ENCODE measurements at regions not wholly inside any gene's neighbourhood (a gene's known extent, or its start where the extent isn't known, plus 50 kb on each side); places are given as distances from the start of the nearest gene placed in this dataset.

- Histone ChIP-seq H3K9ac (ENCODE audit: low read length) (no peak overlapping the region), H3K27me3 (ENCODE audit: insufficient read depth, low read length) (no peaks in the 10 kb centered on the region), H3F3A (ENCODE audit: insufficient read depth, low read length) (no peaks in the 10 kb centered on the region), H3K9me2 (ENCODE audit: low read depth, low read length) (no peaks in the 10 kb centered on the region), H3K79me2 (ENCODE audit: insufficient read depth, low read length) (no peaks in the 10 kb centered on the region), H3K4me1 (ENCODE audit: insufficient read depth, low read length, severe bottlenecking) (no peaks in the 10 kb centered on the region), H3K9me3 (ENCODE audit: low read length) (no peaks in the 10 kb centered on the region), H2AFZ (ENCODE audit: low read length) (no peak overlapping the region), H3K27ac (ENCODE audit: low read depth, low read length, poor library complexity, severe bottlenecking) (no peak overlapping the region), H3K4me3 (ENCODE audit: low read depth, low read length, poor library complexity, severe bottlenecking) (no peak overlapping the region), H4K20me1 (ENCODE audit: insufficient read depth, low read length) (no peaks in the 10 kb centered on the region), H3K4me2 (ENCODE audit: low read length) (no peak overlapping the region), H3K36me3 (ENCODE audit: insufficient read depth, low read length) (no peaks in the 10 kb centered on the region)
- TF ChIP-seq, protein P1, sequence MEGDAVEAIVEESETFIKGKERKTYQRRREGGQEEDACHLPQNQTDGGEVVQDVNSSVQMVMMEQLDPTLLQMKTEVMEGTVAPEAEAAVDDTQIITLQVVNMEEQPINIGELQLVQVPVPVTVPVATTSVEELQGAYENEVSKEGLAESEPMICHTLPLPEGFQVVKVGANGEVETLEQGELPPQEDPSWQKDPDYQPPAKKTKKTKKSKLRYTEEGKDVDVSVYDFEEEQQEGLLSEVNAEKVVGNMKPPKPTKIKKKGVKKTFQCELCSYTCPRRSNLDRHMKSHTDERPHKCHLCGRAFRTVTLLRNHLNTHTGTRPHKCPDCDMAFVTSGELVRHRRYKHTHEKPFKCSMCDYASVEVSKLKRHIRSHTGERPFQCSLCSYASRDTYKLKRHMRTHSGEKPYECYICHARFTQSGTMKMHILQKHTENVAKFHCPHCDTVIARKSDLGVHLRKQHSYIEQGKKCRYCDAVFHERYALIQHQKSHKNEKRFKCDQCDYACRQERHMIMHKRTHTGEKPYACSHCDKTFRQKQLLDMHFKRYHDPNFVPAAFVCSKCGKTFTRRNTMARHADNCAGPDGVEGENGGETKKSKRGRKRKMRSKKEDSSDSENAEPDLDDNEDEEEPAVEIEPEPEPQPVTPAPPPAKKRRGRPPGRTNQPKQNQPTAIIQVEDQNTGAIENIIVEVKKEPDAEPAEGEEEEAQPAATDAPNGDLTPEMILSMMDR (IDR thresholded peaks at IDR 0.05; ENCODE audit: low read length): no peak
- no peak for TF ChIP-seq EZH2 (IDR thresholded peaks at IDR 0.05; ENCODE audit: borderline replicate concordance, low read length)
These were observed 600.8 kb upstream of the ARRDC3 start for GRCh38 chr5:91983869-91984268.

DNA sequence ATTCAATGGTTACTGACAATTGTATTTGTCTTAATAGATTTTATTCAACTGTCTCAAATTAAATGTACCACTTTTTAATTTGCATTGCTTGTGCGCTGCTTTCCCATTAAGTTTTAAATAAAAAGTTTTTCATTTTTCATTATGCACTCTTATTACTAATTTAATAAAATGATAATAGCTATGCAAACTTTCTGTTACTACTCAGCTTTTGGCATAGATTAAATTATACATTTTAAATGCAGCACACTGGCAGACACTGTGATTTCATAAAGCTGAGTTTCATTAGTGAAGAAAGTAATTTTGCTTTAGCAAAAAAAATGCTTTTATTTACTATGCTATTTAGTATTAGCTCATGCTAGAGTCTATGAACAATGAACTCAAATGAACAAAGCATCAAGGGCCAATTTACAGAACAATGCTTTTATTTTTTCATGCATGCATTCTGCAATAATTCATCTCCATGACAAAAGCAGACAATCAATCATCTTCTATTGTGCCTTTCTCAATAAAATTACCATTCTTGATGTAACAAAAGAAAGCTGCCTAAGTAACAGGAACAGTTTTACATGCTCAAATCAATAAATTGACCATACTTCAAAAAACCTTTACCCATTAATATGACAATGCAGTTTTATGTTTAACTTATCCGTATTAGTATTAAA is 595.2 kb upstream of the ARRDC3 start:
- Histone ChIP-seq H3K79me2 (ENCODE audit: insufficient read depth, low read length) (no peaks in the 10 kb centered on the region), H3K4me2 (ENCODE audit: low read length) (no peak overlapping the region), H4K20me1 (ENCODE audit: insufficient read depth, low read length) (no peaks in the 10 kb centered on the region), H3K27me3 (ENCODE audit: insufficient read depth, low read length) (no peaks in the 10 kb centered on the region), H3K9me3 (ENCODE audit: low read length) (no peaks in the 10 kb centered on the region), H3K4me1 (ENCODE audit: insufficient read depth, low read length, severe bottlenecking) (no peaks in the 10 kb centered on the region), H3F3A (ENCODE audit: insufficient read depth, low read length) (no peaks in the 10 kb centered on the region), H3K9ac (ENCODE audit: low read length) (no peak overlapping the region), H2AFZ (ENCODE audit: low read length) (no peak overlapping the region), H3K9me2 (ENCODE audit: low read depth, low read length) (no peaks in the 10 kb centered on the region), H3K4me3 (ENCODE audit: low read depth, low read length, poor library complexity, severe bottlenecking) (no peak overlapping the region), H3K36me3 (ENCODE audit: insufficient read depth, low read length) (no peaks in the 10 kb centered on the region), H3K27ac (ENCODE audit: low read depth, low read length, poor library complexity, severe bottlenecking) (no peak overlapping the region)
- TF ChIP-seq, protein P1 (IDR thresholded peaks at IDR 0.05; ENCODE audit: low read length): no peak
- no peak for TF ChIP-seq EZH2 (IDR thresholded peaks at IDR 0.05; ENCODE audit: borderline replicate concordance, low read length)

- H3F3A ChIP-seq (ENCODE audit: insufficient read depth, low read length): no peaks in the 10 kb centered on the region
- H3K4me1 ChIP-seq (ENCODE audit: insufficient read depth, low read length, severe bottlenecking): no peaks in the 10 kb centered on the region
These were observed 594.5 kb upstream of the ARRDC3 start for GRCh38 chr5:91977579-91977978.

More at GRCh38 chr5:91977579-91977978, 594.5 kb upstream of the ARRDC3 start:
- Histone ChIP-seq H3K36me3 (ENCODE audit: insufficient read depth, low read length) (no peaks in the 10 kb centered on the region), H3K4me3 (ENCODE audit: low read depth, low read length, poor library complexity, severe bottlenecking) (no peak overlapping the region), H3K79me2 (ENCODE audit: insufficient read depth, low read length) (no peaks in the 10 kb centered on the region), H3K9ac (ENCODE audit: low read length) (no peak overlapping the region), H3K9me2 (ENCODE audit: low read depth, low read length) (no peaks in the 10 kb centered on the region), H3K4me2 (ENCODE audit: low read length) (no peak overlapping the region), H2AFZ (ENCODE audit: low read length) (no peak overlapping the region), H4K20me1 (ENCODE audit: insufficient read depth, low read length) (no peaks in the 10 kb centered on the region), H3K27me3 (ENCODE audit: insufficient read depth, low read length) (no peaks in the 10 kb centered on the region), H3K27ac (ENCODE audit: low read depth, low read length, poor library complexity, severe bottlenecking) (no peak overlapping the region), H3K9me3 (ENCODE audit: low read length) (no peaks in the 10 kb centered on the region)
- TF ChIP-seq EZH2 (IDR thresholded peaks at IDR 0.05; ENCODE audit: borderline replicate concordance, low read length): no peak
- TF ChIP-seq, protein P1 (IDR thresholded peaks at IDR 0.05; ENCODE audit: low read length): no peak

All from OCI-LY1 (cell line).